ENCODE measurements at regions not wholly inside any gene's neighbourhood (a gene's known extent, or its start where the extent isn't known, plus 50 kb on each side); places are given as distances from the start of the nearest gene placed in this dataset.

DNA sequence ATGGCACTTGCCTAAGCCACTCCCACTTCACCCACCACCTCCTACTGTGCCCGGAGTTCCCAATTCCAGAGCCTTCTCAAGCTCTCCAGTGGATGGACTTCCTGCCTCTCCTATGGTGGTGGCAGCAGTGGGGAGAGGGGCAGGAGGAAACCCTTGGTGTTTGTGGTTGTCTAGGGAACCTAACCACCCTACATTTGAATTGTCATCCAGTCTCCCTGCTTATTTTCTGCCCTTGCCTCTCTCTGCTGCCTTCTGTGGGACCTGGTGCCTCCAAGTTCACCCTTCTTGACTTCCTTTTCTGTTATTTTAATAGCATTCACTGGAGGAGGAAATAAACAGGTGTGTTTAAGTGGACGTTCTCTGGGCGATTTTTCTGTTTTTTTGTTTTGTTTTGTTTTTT is 50.0 kb upstream of the HPCAL1 start:
- TF ChIP-seq, protein P1, sequence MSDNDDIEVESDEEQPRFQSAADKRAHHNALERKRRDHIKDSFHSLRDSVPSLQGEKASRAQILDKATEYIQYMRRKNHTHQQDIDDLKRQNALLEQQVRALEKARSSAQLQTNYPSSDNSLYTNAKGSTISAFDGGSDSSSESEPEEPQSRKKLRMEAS (IDR thresholded peaks at IDR 0.05; ENCODE audit: low read depth, low read length) = no peak
- TF ChIP-seq POLR2A (IDR thresholded peaks at IDR 0.05; ENCODE audit: extremely low read depth, insufficient read length) (no peak), MYC (IDR thresholded peaks at IDR 0.05; ENCODE audit: low read depth, low read length) (no peak)
- TF ChIP-seq, protein P2, sequence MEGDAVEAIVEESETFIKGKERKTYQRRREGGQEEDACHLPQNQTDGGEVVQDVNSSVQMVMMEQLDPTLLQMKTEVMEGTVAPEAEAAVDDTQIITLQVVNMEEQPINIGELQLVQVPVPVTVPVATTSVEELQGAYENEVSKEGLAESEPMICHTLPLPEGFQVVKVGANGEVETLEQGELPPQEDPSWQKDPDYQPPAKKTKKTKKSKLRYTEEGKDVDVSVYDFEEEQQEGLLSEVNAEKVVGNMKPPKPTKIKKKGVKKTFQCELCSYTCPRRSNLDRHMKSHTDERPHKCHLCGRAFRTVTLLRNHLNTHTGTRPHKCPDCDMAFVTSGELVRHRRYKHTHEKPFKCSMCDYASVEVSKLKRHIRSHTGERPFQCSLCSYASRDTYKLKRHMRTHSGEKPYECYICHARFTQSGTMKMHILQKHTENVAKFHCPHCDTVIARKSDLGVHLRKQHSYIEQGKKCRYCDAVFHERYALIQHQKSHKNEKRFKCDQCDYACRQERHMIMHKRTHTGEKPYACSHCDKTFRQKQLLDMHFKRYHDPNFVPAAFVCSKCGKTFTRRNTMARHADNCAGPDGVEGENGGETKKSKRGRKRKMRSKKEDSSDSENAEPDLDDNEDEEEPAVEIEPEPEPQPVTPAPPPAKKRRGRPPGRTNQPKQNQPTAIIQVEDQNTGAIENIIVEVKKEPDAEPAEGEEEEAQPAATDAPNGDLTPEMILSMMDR (IDR thresholded peaks at IDR 0.05; ENCODE audit: low read depth, low read length) = no peak
- peak; percentile 60 for DNase-seq (ENCODE audit: low read depth)
- H3K4me3 ChIP-seq (ENCODE audit: low read depth, low read length) = no peak overlapping the region
